Glutamatergic neuron (in vitro differentiated cells): ENCODE measurements at regions not wholly inside any gene's neighbourhood (a gene's known extent, or its start where the extent isn't known, plus 50 kb on each side); places are given as distances from the start of the nearest gene placed in this dataset.

Source experiments
- DNase-seq: peaks from one replicate; pipeline ENCODE4 v3.0.0; 2022
- H3K27ac Mint-ChIP-seq: one replicate; pipeline ENCODE4 v1.8.0; 2020; ENCODE audit warnings: mild to moderate bottlenecking, mixed read lengths, inconsistent platforms; ENCODE audit not compliant: unreplicated experiment
- H3K27me3 Mint-ChIP-seq: one replicate; pipeline ENCODE4 v1.8.0; 2020; ENCODE audit warnings: mild to moderate bottlenecking, moderate library complexity, mixed read lengths, inconsistent platforms; ENCODE audit not compliant: unreplicated experiment
- H3K36me3 Mint-ChIP-seq: one replicate; pipeline ENCODE4 v1.8.0; 2020; ENCODE audit warnings: mild to moderate bottlenecking, mixed read lengths, inconsistent platforms; ENCODE audit not compliant: unreplicated experiment
- H3K4me1 Mint-ChIP-seq: one replicate; pipeline ENCODE4 v1.8.0; 2020; ENCODE audit warnings: mild to moderate bottlenecking, low read depth, mixed read lengths, inconsistent platforms; ENCODE audit not compliant: unreplicated experiment
- H3K4me3 Mint-ChIP-seq: one replicate; pipeline ENCODE4 v1.8.0; 2020; ENCODE audit warnings: mild to moderate bottlenecking, mixed read lengths, inconsistent platforms; ENCODE audit not compliant: unreplicated experiment
- H3K9me3 Mint-ChIP-seq: one replicate; pipeline ENCODE4 v1.8.0; 2020; ENCODE audit warnings: mild to moderate bottlenecking, moderate library complexity, mixed read lengths, inconsistent platforms; ENCODE audit not compliant: unreplicated experiment
- TF ChIP-seq, protein P1 (sequence below): fragments of 200-600 bp; sonication (generic); IDR thresholded peaks from one replicate; pipeline ENCODE4 v1.5.0; 2021; ENCODE audit not compliant: partially characterized antibody, unreplicated experiment

DNA sequence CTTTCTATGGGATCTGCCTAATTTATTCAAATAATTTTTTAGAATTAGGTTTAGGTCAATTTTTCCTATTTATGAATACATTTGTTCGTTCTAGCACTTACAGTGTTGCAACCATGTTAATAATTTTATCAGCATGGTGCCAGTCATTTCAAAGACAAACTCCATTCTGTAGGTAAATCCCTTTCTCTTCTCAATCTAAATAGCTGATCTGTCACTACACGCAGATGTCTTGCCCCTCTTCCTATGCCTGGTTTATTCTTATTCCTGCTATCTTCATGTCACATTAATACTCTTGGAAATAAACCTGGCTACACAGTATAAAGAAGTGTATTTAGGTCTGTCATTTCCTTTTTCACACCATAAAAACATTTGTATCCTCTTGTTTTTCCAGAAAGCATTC, 1172.4 kb downstream of the BRINP3 start:
- H3K27me3 Mint-ChIP-seq, result no peaks in the 10 kb centered on the region
- no peak overlapping the region for H3K27ac Mint-ChIP-seq
- TF ChIP-seq, protein P1, sequence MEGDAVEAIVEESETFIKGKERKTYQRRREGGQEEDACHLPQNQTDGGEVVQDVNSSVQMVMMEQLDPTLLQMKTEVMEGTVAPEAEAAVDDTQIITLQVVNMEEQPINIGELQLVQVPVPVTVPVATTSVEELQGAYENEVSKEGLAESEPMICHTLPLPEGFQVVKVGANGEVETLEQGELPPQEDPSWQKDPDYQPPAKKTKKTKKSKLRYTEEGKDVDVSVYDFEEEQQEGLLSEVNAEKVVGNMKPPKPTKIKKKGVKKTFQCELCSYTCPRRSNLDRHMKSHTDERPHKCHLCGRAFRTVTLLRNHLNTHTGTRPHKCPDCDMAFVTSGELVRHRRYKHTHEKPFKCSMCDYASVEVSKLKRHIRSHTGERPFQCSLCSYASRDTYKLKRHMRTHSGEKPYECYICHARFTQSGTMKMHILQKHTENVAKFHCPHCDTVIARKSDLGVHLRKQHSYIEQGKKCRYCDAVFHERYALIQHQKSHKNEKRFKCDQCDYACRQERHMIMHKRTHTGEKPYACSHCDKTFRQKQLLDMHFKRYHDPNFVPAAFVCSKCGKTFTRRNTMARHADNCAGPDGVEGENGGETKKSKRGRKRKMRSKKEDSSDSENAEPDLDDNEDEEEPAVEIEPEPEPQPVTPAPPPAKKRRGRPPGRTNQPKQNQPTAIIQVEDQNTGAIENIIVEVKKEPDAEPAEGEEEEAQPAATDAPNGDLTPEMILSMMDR, result no peak
- H3K4me1 Mint-ChIP-seq, result no peaks in the 10 kb centered on the region
- H3K9me3 Mint-ChIP-seq, result no peaks in the 10 kb centered on the region
- H3K4me3 Mint-ChIP-seq, result no peak overlapping the region
- no peak for DNase-seq
- H3K36me3 Mint-ChIP-seq, result no peaks in the 10 kb centered on the region

DNA sequence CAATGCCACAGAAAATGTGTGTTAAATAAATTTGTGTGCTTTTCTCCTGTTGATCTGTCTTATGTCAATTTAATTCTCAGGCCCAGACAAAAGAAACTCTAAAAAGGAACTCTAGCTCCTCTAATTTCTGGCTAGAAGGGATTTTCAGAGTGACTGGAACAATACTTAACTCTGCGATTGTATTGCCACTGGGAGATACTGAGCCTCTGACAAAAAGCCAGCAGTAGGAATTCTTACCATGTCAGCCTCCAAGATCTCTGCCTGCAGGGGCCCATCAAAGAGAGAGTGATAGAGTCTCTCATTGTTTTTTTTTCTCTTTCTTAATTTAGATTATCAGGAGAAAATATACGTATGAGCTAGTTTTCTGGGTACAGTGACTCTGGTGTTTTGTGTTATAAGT, 1165.7 kb downstream of the BRINP3 start:
- H3K9me3 Mint-ChIP-seq, result no peaks in the 10 kb centered on the region
- DNase-seq, result no peak
- H3K27me3 Mint-ChIP-seq, result no peaks in the 10 kb centered on the region
- H3K4me1 Mint-ChIP-seq, result no peaks in the 10 kb centered on the region
- H3K36me3 Mint-ChIP-seq, result no peaks in the 10 kb centered on the region
- H3K27ac Mint-ChIP-seq, result no peak overlapping the region
- TF ChIP-seq, protein P1, result no peak
- H3K4me3 Mint-ChIP-seq, result no peak overlapping the region

DNA sequence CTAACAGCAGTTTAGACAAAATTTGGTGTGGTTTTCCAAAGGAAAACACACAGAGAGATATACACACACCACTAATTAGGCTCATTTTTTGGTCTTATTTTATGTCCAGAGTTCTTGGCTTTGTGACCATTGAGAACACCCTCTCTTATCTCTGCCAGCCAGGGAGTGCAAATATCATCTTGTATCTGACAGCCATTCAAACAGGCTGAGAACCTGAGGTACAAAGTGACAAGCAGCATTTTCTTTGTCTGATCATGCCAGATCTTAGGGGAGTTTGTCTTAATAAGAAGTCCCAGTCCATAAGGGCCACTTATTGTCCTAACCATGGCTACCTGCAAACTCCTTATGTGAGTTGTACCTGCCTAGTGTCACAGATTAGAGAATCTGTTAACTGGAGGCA, 1165.2 kb downstream of the BRINP3 start:
- Mint-ChIP-seq H3K27me3 (no peaks in the 10 kb centered on the region), H3K4me1 (no peaks in the 10 kb centered on the region), H3K36me3 (no peaks in the 10 kb centered on the region), H3K4me3 (no peak overlapping the region), H3K9me3 (no peaks in the 10 kb centered on the region), H3K27ac (no peak overlapping the region)
- TF ChIP-seq, protein P1, result no peak
- no peak for DNase-seq

DNA sequence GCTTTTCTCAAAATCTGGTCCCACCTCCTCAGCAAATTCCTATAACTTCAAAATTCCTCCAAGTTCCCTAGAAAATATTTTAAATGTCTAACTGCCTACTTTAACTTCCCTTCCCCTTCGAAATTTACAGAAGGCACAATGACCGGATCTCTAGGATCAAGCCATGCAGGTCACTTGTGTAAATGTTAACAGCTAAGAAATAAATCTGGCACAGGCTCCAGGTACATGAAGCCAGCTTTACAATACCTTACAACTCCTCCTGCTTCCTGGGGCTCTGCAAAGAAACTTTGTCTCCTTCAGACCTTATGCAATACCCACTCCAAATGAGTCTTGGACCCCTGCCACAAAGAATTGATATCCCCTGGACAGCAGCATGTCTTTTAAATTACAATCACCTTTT, 1164.2 kb downstream of the BRINP3 start:
- Mint-ChIP-seq H3K4me3 (no peak overlapping the region), H3K27me3 (no peaks in the 10 kb centered on the region), H3K4me1 (no peaks in the 10 kb centered on the region), H3K9me3 (no peaks in the 10 kb centered on the region), H3K36me3 (no peaks in the 10 kb centered on the region), H3K27ac (no peak overlapping the region)
- TF ChIP-seq, protein P1, result no peak
- no peak for DNase-seq

DNA sequence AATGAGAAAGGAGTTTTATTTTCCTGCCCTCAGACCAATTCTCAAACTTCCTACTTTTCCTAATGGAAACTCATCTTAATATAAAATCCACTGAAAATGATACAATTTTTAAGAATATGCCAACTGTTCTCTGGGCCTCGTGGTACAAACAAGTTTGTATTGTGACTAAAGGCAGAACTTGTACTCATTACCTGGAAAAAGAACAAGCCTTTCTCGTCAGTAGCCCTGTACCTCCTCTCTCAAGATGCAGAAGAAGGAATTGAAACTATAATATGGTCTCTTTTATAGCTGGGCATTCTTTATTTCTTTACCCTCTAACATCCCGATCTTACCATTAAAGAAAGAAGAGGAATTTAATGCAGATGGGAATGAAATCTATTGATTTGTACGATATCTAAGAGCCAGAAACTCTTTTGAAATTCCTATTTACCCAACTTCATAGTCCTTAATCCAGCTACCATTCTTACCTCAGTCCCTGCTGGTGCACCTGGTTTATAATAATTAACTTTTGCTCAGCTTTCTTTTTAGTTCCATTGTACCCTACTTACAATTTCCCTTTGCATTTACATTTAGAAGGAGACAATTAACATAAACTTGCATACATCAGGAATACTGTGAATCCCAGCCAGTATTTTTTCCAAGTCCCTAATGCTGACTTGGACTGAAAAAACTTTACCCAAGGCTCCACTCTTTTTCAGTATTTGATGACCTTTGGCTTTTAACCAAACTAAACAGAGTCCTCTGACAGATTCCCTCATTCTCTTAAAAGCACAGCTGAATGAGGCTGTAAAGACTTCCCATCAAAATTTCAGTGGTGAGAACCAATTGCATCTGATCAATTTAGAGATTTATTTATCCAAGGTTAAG, 1162.4 kb downstream of the BRINP3 start:
- H3K9me3 Mint-ChIP-seq, result no peaks in the 10 kb centered on the region
- H3K36me3 Mint-ChIP-seq, result no peaks in the 10 kb centered on the region
- no peak overlapping the region for H3K27ac Mint-ChIP-seq
- H3K4me3 Mint-ChIP-seq, result no peak overlapping the region
- TF ChIP-seq, protein P1, result no peak
- no peak for DNase-seq
- no peaks in the 10 kb centered on the region for H3K27me3 Mint-ChIP-seq
- H3K4me1 Mint-ChIP-seq, result no peaks in the 10 kb centered on the region
